AG09319 (cell line): ENCODE measurements at regions not wholly inside any gene's neighbourhood (a gene's known extent, or its start where the extent isn't known, plus 50 kb on each side); places are given as distances from the start of the nearest gene placed in this dataset.

ENCODE experiments used
- DNase-seq: peaks from one replicate; pipeline ENCODE4 v3.0.0-alpha.2; 2010; ENCODE audit warnings: low read depth; ENCODE audit errors: extremely low read depth
- CTCF ChIP-seq: IDR thresholded peaks from 2 replicates; pipeline ENCODE4 v1.5.1; 2011; ENCODE audit warnings: low read depth, mild to moderate bottlenecking, inconsistent platforms, low read length, moderate library complexity

GRCh38 chr18:67862069-67862468 is 345.5 kb upstream of the DSEL start:
- TF ChIP-seq CTCF: no peak
- DNase-seq: no peak

- no peak for TF ChIP-seq CTCF
- no peak for DNase-seq
Measured at GRCh38 chr18:67854340-67854739, 337.8 kb upstream of the DSEL start.

GRCh38 chr18:67846422-67847098 is 330.0 kb upstream of the DSEL start:
- DNase-seq: no peak
- TF ChIP-seq CTCF: no peak

GRCh38 chr18:67845035-67845434 is 328.5 kb upstream of the DSEL start:
- TF ChIP-seq CTCF: no peak
- no peak for DNase-seq

GRCh38 chr18:67840379-67840778 is 323.9 kb upstream of the DSEL start:
- no peak for DNase-seq
- no peak for TF ChIP-seq CTCF

- no peak for DNase-seq
- no peak for TF ChIP-seq CTCF
Measured at GRCh38 chr18:67818432-67818831, 301.9 kb upstream of the DSEL start.

GRCh38 chr18:67815280-67815679 is 298.8 kb upstream of the DSEL start:
- TF ChIP-seq CTCF: no peak
- no peak for DNase-seq
